SK-N-MC (cell line): ENCODE measurements at regions not wholly inside any gene's neighbourhood (a gene's known extent, or its start where the extent isn't known, plus 50 kb on each side); places are given as distances from the start of the nearest gene placed in this dataset.

Source experiments
- DNase-seq: peaks from one replicate; pipeline ENCODE4 v3.0.0-alpha.2; 2011; ENCODE audit warnings: low read depth, low spot score
- H3K27ac ChIP-seq: fragments of 200-600 bp; sonication (generic); 2 replicates; pipeline ENCODE4 v1.5.1; 2016; ENCODE audit warnings: mixed run types
- H3K36me3 ChIP-seq: fragments of 200-600 bp; sonication (generic); 2 replicates; pipeline ENCODE4 v1.6.1; 2017; ENCODE audit warnings: antibody characterized with exemption, low read length, mixed read lengths; ENCODE audit not compliant: insufficient read depth
- H3K4me3 ChIP-seq: fragments of 200-600 bp; sonication (generic); 2 replicates; pipeline ENCODE4 v1.5.1; 2016
- H3K9ac ChIP-seq: fragments of 200-600 bp; sonication (generic); 2 replicates; pipeline ENCODE4 v1.8.0; 2017; ENCODE audit warnings: mixed run types, mixed read lengths; ENCODE audit not compliant: insufficient read length
- H3K9me3 ChIP-seq: fragments of 200-600 bp; sonication (generic); 2 replicates; pipeline ENCODE4 v1.6.1; 2017; ENCODE audit warnings: low read depth, mild to moderate bottlenecking, antibody characterized with exemption, low read length, moderate library complexity, mixed read lengths
- EZH2 ChIP-seq: fragments of 200-600 bp; sonication (generic); IDR thresholded peaks from one replicate; pipeline ENCODE4 v1.6.1; 2017; ENCODE audit warnings: antibody characterized with exemption
- FOXP2 ChIP-seq: optimal IDR thresholded peaks from 2 replicates; pipeline ENCODE3; 2011; ENCODE audit warnings: mild to moderate bottlenecking, moderate library complexity; ENCODE audit not compliant: insufficient read depth; ENCODE audit errors: extremely low read length, control extremely low read depth
- POLR2AphosphoS5 ChIP-seq: IDR thresholded peaks from 2 replicates; pipeline ENCODE4 v1.6.1; 2012; ENCODE audit warnings: mild to moderate bottlenecking, low read depth, low read length, borderline replicate concordance

- no peak overlapping the region for H3K27ac ChIP-seq
Observed at GRCh38 chr2:41994661-41995060, 53.2 kb upstream of the PKDCC start.

GRCh38 chr2:41997561-41997960 lies 50.3 kb upstream of the PKDCC start:
- DNase-seq: no peak

More at GRCh38 chr2:41994661-41995060, 53.2 kb upstream of the PKDCC start:
- Histone ChIP-seq H3K4me3 (no peak overlapping the region), H3K9ac (no peak overlapping the region), H3K36me3 (no peaks in the 10 kb centered on the region), H3K9me3 (no peaks in the 10 kb centered on the region)
- TF ChIP-seq FOXP2: no peak
- DNase-seq: no peak

More at GRCh38 chr2:41997561-41997960, 50.3 kb upstream of the PKDCC start:
- Histone ChIP-seq H3K36me3 (no peaks in the 10 kb centered on the region), H3K4me3 (no peak overlapping the region), H3K27ac (peak overlapping the region; percentile 81), H3K9me3 (no peaks in the 10 kb centered on the region), H3K9ac (no peak overlapping the region)
- TF ChIP-seq EZH2 (no peak), POLR2AphosphoS5 (no peak), FOXP2 (no peak)
